Thyroid gland (tissue), 4 donors: ENCODE measurements at regions not wholly inside any gene's neighbourhood (a gene's known extent, or its start where the extent isn't known, plus 50 kb on each side); places are given as distances from the start of the nearest gene placed in this dataset.

Source experiments
- POLR2A ChIP-seq, 2 donors: fragments of 450-650 bp; IDR thresholded peaks; one replicate each; pipeline ENCODE4 v1.6.1; 2017; ENCODE audit warnings: antibody characterized with exemption in 2 of 2, mild to moderate bottlenecking in 2 of 2, moderate library complexity in 1 of 2
- TF ChIP-seq, protein P1 (sequence below), 6 experiments: fragments of 200-600 bp in 3 of 6; fragments of 450-650 bp in 3 of 6; sonication (generic) in 3 of 6; IDR thresholded peaks; one replicate each; pipeline ENCODE4 v1.5.1; 2016 to 2019; ENCODE audit warnings: antibody characterized with exemption in 6 of 6, mild to moderate bottlenecking in 2 of 6, inconsistent platforms in 1 of 6, moderate library complexity in 1 of 6

- TF ChIP-seq, protein P1, sequence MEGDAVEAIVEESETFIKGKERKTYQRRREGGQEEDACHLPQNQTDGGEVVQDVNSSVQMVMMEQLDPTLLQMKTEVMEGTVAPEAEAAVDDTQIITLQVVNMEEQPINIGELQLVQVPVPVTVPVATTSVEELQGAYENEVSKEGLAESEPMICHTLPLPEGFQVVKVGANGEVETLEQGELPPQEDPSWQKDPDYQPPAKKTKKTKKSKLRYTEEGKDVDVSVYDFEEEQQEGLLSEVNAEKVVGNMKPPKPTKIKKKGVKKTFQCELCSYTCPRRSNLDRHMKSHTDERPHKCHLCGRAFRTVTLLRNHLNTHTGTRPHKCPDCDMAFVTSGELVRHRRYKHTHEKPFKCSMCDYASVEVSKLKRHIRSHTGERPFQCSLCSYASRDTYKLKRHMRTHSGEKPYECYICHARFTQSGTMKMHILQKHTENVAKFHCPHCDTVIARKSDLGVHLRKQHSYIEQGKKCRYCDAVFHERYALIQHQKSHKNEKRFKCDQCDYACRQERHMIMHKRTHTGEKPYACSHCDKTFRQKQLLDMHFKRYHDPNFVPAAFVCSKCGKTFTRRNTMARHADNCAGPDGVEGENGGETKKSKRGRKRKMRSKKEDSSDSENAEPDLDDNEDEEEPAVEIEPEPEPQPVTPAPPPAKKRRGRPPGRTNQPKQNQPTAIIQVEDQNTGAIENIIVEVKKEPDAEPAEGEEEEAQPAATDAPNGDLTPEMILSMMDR (IDR thresholded peaks at IDR 0.05), result no peak
- no peak for TF ChIP-seq POLR2A (IDR thresholded peaks at IDR 0.05)
Measured at GRCh38 chrX:77088233-77088632, 359.0 kb upstream of the FGF16 start.
